ENCODE measurements at regions not wholly inside any gene's neighbourhood (a gene's known extent, or its start where the extent isn't known, plus 50 kb on each side); places are given as distances from the start of the nearest gene placed in this dataset.
"Not testable (repeated sequence)": the region's sequence is repeated elsewhere in the genome, so short reads cannot be mapped to it uniquely, and the experiment has no call there.

DNA sequence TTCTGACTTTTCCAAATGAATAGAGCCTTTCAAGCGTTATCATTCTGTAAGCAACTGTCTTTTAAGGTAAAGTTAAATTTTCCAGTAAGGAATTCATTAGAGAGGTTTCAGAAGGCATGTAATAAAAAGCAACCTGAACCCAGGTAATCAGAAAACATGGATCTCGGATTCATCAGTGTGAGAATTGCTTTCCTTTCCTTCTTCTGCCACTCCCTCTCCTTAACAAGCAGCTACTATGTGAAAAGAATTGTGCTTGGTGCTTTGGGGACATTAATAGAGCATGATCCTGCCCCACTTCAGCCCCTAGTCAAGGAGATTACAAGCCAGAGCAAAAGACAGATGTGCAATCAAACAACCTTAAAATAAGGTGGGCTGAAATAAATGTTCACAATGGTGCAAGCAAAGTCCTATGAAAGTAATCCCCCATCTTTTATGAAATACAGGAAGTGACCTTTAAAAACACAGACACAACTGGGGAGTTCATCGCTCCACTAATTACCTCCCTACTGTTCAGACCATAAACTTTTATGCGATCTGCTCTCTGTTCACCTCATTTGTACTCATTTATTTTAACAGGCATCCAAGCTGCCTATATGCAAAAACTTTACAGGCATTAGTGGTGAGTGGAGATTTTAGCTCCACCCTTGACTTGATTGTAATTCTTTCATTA is 122.9 kb upstream of the RASGEF1B start:
- intact Hi-C loops (cut with DNase I): no loop called here
- ATAC-seq: no peak
- no peak overlapping the region for H3K27ac ChIP-seq
- no peaks in the 10 kb centered on the region for H3K27me3 ChIP-seq (ENCODE audit: low read depth)
- no peak overlapping the region for H3K4me3 ChIP-seq
- H3K9me3 ChIP-seq: peaks cover 3% of the 10 kb centered on the region
- TF ChIP-seq, protein P1, sequence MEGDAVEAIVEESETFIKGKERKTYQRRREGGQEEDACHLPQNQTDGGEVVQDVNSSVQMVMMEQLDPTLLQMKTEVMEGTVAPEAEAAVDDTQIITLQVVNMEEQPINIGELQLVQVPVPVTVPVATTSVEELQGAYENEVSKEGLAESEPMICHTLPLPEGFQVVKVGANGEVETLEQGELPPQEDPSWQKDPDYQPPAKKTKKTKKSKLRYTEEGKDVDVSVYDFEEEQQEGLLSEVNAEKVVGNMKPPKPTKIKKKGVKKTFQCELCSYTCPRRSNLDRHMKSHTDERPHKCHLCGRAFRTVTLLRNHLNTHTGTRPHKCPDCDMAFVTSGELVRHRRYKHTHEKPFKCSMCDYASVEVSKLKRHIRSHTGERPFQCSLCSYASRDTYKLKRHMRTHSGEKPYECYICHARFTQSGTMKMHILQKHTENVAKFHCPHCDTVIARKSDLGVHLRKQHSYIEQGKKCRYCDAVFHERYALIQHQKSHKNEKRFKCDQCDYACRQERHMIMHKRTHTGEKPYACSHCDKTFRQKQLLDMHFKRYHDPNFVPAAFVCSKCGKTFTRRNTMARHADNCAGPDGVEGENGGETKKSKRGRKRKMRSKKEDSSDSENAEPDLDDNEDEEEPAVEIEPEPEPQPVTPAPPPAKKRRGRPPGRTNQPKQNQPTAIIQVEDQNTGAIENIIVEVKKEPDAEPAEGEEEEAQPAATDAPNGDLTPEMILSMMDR (IDR thresholded peaks at IDR 0.05): no peak
- peaks cover 12% of the 10 kb centered on the region for H3K4me1 ChIP-seq
- H3K36me3 ChIP-seq: no peaks in the 10 kb centered on the region
- no peak for DNase-seq

DNA sequence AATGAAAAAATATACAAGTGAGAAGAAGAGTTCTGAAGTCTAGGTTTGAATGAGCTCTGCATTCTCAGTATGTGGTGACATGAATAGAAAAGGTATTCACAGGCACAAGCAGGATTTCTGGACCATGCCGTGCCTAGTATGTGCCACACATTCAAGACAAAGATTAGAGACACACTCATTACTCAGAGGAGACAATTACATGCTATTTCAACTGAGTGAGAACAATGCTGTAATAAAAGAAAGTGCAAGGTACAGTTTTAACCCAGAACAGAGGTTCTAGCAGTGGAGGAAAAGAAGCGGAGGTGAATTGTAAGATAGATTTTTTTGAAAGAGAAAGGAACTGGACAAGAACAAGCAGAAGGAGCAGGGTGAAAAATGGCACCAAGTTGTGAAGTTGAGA is 121.0 kb upstream of the RASGEF1B start:
- no peak overlapping the region for H3K27ac ChIP-seq
- TF ChIP-seq, protein P1 (IDR thresholded peaks at IDR 0.05): no peak
- DNase-seq (no peak), ATAC-seq (no peak)
- no peaks in the 10 kb centered on the region for H3K27me3 ChIP-seq (ENCODE audit: low read depth)
- no peak overlapping the region for H3K4me3 ChIP-seq
- peaks cover 12% of the 10 kb centered on the region for H3K4me1 ChIP-seq
- intact Hi-C loops (cut with DNase I): no loop called here
- no peaks in the 10 kb centered on the region for H3K9me3 ChIP-seq
- H3K36me3 ChIP-seq: no peaks in the 10 kb centered on the region

DNA sequence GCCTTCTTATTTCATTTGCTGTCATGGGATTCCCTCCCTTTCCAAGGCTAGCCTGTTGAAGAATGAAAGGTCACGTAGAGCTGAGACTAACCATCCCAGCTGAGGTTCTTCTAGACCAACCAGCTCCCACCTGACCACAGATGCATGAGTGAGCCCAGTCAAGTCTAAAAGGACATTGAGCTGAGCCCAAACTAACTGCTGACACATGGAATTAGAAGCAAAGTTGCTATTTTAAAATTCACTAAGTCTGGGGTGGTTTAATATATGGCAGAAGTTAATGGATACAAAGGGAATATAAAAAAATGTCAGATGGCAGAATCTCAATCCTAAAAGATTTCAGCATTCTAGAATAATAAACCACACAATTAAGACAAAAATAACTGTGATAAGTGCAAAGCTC is 118.9 kb upstream of the RASGEF1B start:
- Histone ChIP-seq H3K4me1 (peaks cover 6% of the 10 kb centered on the region), H3K27ac (no peak overlapping the region), H3K9me3 (no peaks in the 10 kb centered on the region), H3K36me3 (no peaks in the 10 kb centered on the region), H3K27me3 (ENCODE audit: low read depth) (no peaks in the 10 kb centered on the region), H3K4me3 (no peak overlapping the region)
- TF ChIP-seq, protein P1 (IDR thresholded peaks at IDR 0.05): no peak
- DNase-seq: no peak
- no peak for ATAC-seq
- intact Hi-C loops (cut with DNase I): no loop called here

DNA sequence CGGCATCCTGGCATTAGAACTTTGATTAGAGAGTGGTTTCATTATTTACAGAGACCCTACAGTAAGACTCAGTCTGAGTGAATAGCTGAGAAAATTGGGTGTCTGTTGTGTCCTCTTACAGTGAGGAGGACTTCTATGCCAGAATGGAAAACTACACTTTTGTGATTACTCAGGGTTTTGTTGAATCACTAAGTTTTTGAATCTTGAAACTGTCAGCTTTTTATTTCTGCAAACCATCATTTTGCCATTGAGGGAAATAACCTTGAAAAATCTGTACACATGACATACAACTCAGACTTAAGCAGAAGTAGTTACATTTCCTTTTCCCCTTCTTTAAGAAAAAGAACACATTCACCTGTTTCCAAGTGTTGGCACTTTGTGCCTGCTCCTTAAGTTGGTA is 117.6 kb upstream of the RASGEF1B start:
- intact Hi-C loops (cut with DNase I): no loop called here
- Histone ChIP-seq H3K36me3 (no peaks in the 10 kb centered on the region), H3K9me3 (no peaks in the 10 kb centered on the region), H3K4me3 (no peak overlapping the region), H3K4me1 (no peaks in the 10 kb centered on the region), H3K27ac (no peak overlapping the region), H3K27me3 (ENCODE audit: low read depth) (no peaks in the 10 kb centered on the region)
- DNase-seq: no peak
- ATAC-seq: no peak
- TF ChIP-seq, protein P1 (IDR thresholded peaks at IDR 0.05): no peak

DNA sequence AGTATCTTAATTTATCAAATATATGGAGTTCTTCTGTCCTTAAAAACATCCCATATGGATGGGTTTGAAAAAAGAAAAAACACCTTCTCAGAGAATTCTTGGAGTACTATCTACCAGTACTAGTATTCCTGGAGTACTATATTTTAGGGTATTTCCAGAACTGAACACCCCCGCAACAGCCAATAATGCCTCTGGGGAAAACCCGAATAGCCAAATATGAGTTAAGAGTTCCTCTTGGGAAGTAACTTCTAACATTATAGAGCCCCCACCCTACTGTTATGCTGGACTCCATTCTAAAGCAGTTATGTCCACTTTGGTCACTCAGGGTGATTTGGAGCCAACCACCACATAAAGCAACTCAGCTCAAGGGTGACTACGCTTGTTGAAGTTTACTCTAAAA is 115.0 kb upstream of the RASGEF1B start:
- no peaks in the 10 kb centered on the region for H3K9me3 ChIP-seq
- TF ChIP-seq, protein P1 (IDR thresholded peaks at IDR 0.05): no peak
- no peak overlapping the region for H3K4me3 ChIP-seq
- no peaks in the 10 kb centered on the region for H3K4me1 ChIP-seq
- ATAC-seq: no peak
- DNase-seq: no peak
- H3K27me3 ChIP-seq (ENCODE audit: low read depth): no peaks in the 10 kb centered on the region
- no peak overlapping the region for H3K27ac ChIP-seq
- no peaks in the 10 kb centered on the region for H3K36me3 ChIP-seq
- intact Hi-C loops (cut with DNase I): no loop called here

DNA sequence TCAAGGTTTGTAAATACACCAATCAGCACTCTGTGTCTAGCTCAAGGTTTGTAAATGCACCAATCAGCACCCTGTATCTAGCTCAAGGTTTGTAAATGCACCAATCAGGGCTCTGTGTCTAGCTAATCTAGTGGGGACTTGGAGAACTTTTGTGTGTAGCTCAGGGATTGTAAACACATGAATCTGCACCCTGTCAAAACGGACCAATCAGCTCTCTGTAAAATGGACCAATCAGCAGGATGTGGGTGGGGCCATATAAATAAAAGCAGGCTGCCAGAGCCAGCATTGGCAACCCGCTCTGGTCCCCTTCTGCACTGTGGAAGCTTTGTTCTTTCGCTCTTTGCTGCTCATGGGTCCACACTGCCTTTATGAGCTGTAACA is 109.3 kb upstream of the RASGEF1B start:
- H3K36me3 ChIP-seq; H3K27me3 ChIP-seq (ENCODE audit: low read depth); H3K27ac ChIP-seq; ATAC-seq; DNase-seq; intact Hi-C loops (cut with DNase I); H3K4me1 ChIP-seq; H3K9me3 ChIP-seq; H3K4me3 ChIP-seq: not testable (repeated sequence)
